Psoas muscle (tissue), 7 donors: ENCODE measurements at regions not wholly inside any gene's neighbourhood (a gene's known extent, or its start where the extent isn't known, plus 50 kb on each side); places are given as distances from the start of the nearest gene placed in this dataset.

ENCODE experiments used
- ATAC-seq, 4 donors: fragments of 200-7000 bp; cut with Tn5 transposase; one replicate each; pipeline ENCODE4 v1.9.1; 2020; ENCODE audit warnings: moderate library complexity in 3 of 4, mild to moderate bottlenecking in 2 of 4
- DNase-seq, 2 donors: peaks; one replicate each; pipeline ENCODE4 v3.0.0-alpha.2; 2020
- H3K27ac ChIP-seq: fragments of 200-600 bp; one replicate; pipeline ENCODE4 v1.8.0; 2022
- H3K27me3 ChIP-seq, 3 donors: fragments of 200-600 bp in 1 of 3; one replicate each; pipeline versions ENCODE4 v1.6.1 to v1.8.0; 2013 to 2022; ENCODE audit warnings: low read length in 2 of 3, mild to moderate bottlenecking in 2 of 3, moderate library complexity in 1 of 3; ENCODE audit not compliant: insufficient read depth in 3 of 3
- H3K36me3 ChIP-seq, 2 donors: fragments of 200-600 bp in 1 of 2; one replicate each; pipeline versions ENCODE4 v1.6.1 to v1.8.0; 2013 to 2022; ENCODE audit warnings: low read depth in 1 of 2, mild to moderate bottlenecking in 1 of 2, moderate library complexity in 1 of 2; ENCODE audit not compliant: insufficient read depth in 1 of 2
- H3K4me1 ChIP-seq: fragments of 200-600 bp; one replicate; pipeline ENCODE4 v1.8.0; 2022
- H3K4me3 ChIP-seq: fragments of 200-600 bp; one replicate; pipeline ENCODE4 v1.8.0; 2022; ENCODE audit warnings: mild to moderate bottlenecking
- H3K9me3 ChIP-seq: fragments of 200-600 bp; one replicate; pipeline ENCODE4 v1.8.0; 2022
- WGBS, 3 donors: extraction: QIAGEN DNeasy Blood & Tissue Kit; methylation state at CpG; one replicate each; pipeline versions ENCODE4 v1.1.6 to v1.1.7; 2013; 5-methylcytosine and 5-hydroxymethylcytosine counted together
- intact Hi-C, 2 donors: fragments of 100-400 bp; cut with DNase I; formaldehyde crosslinking; loops; one replicate each; pipeline versions ENCODE4 v1.11.0 to v1.14.2; 2022
- TF ChIP-seq, protein P1 (sequence below): fragments of 200-600 bp; IDR thresholded peaks from one replicate; pipeline ENCODE4 v1.8.0; 2022; ENCODE audit warnings: antibody characterized with exemption
- donor health status: healthy with polysubstance abuse.
- donor health status: DM: no; HTN: no; CAD: no; lungs with moderate emphysema.
- donor health status: Bipolar disorder and iron deficiency.
- donor health status: healthy.
- donor health status: DM: yes; HTN: yes; CAD: no.
- donor health status: DM: no; HTN: no; CAD: no.
- donor health status: DM: yes; HTN: yes; CAD: no.

DNA sequence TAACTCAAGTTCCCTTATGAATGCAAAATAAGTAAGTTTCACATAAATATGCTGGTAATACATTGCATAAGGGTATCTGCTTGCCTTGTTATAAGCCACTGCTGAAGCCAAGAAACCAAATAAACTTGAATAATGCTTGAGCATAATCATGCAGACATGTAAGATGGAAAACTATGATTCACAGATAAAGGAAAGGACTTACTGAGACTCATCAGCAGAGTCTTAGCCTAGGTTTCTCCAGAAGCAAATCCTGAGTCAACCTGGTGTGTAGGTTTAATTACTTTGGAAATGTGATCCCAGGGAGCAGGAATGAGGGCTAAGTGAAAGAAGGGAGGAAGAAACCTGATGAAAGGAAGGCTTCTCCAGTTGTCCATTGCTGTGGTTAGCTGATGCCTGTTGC is 107.7 kb upstream of the BTG1 start:
- Histone ChIP-seq H3K4me3 (no peak overlapping the region), H3K9me3 (no peaks in the 10 kb centered on the region), H3K27ac (no peak overlapping the region), H3K4me1 (no peaks in the 10 kb centered on the region), H3K27me3 (no peaks in the 10 kb centered on the region), H3K36me3 (no peaks in the 10 kb centered on the region)
- intact Hi-C loops = no loop called here
- DNase-seq (no peak), ATAC-seq (no peak)
- TF ChIP-seq, protein P1, sequence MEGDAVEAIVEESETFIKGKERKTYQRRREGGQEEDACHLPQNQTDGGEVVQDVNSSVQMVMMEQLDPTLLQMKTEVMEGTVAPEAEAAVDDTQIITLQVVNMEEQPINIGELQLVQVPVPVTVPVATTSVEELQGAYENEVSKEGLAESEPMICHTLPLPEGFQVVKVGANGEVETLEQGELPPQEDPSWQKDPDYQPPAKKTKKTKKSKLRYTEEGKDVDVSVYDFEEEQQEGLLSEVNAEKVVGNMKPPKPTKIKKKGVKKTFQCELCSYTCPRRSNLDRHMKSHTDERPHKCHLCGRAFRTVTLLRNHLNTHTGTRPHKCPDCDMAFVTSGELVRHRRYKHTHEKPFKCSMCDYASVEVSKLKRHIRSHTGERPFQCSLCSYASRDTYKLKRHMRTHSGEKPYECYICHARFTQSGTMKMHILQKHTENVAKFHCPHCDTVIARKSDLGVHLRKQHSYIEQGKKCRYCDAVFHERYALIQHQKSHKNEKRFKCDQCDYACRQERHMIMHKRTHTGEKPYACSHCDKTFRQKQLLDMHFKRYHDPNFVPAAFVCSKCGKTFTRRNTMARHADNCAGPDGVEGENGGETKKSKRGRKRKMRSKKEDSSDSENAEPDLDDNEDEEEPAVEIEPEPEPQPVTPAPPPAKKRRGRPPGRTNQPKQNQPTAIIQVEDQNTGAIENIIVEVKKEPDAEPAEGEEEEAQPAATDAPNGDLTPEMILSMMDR = no peak

DNA sequence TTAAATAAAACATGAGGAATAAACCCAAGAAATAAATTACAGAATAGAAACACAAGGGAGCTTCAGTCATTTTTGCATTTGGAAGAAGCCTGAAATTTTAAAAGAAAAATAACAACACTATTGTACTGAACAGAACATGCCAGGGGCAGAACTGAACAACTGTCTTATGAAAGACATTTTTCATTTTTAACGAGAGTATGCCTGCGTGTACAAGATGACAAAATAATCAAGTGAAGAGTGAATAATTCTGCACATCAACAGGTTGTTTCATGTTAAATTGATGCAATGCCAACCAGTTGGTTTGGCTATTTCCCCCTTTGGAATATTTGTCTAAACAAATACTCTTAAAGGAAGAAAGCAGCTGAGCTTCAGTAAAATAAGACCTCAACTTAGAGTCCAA is 103.3 kb upstream of the BTG1 start:
- H3K9me3 ChIP-seq = no peaks in the 10 kb centered on the region
- H3K4me1 ChIP-seq = peaks cover 9% of the 10 kb centered on the region
- 21 to 60% (median 26%) methylated on average over 2 of the region's 2 CpGs for WGBS, 3 donors
- H3K4me3 ChIP-seq = no peak overlapping the region
- no peaks in the 10 kb centered on the region for H3K27me3 ChIP-seq
- no peak for DNase-seq
- no peak for ATAC-seq
- TF ChIP-seq, protein P1 = no peak
- no peak overlapping the region for H3K27ac ChIP-seq
- H3K36me3 ChIP-seq = no peaks in the 10 kb centered on the region
- intact Hi-C loops = loop anchor here (10.0 kb wide), 2 partner anchors 316 to 444 kb away; no protein-coding TSS in a partner anchor

DNA sequence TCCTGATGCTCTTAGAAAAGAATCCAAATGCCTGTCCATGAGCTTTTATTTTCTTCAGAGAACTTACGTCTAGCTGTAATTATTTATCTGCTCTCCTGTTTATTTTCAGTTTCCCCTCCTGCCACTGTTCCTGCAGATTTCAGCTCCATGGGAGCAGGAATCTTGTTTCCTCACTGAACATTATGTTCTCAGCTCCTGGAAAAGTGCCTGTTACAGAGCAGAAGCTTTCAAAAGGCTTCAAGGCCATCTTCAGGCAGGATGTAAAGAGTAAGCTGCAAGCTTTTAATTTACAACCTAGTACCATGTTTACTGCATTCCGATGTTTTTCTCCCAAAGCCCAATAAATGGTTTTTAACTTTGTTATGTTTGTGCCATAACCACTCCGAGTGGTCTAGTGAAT is 98.4 kb upstream of the BTG1 start:
- WGBS, 3 donors = 14 to 25% (median 18%) methylated on average over 3 of the region's 3 CpGs
- intact Hi-C loops = loop anchor here (10.0 kb wide), 2 partner anchors 321 to 439 kb away; no protein-coding TSS in a partner anchor
- TF ChIP-seq, protein P1 = no peak
- Histone ChIP-seq H3K36me3 (no peaks in the 10 kb centered on the region), H3K4me1 (peaks cover 9% of the 10 kb centered on the region), H3K27ac (no peak overlapping the region), H3K9me3 (no peaks in the 10 kb centered on the region), H3K4me3 (no peak overlapping the region), H3K27me3 (no peaks in the 10 kb centered on the region)
- DNase-seq (no peak), ATAC-seq (peak in 3 of 4 donors; percentile 27 to 68 (median 38))

DNA sequence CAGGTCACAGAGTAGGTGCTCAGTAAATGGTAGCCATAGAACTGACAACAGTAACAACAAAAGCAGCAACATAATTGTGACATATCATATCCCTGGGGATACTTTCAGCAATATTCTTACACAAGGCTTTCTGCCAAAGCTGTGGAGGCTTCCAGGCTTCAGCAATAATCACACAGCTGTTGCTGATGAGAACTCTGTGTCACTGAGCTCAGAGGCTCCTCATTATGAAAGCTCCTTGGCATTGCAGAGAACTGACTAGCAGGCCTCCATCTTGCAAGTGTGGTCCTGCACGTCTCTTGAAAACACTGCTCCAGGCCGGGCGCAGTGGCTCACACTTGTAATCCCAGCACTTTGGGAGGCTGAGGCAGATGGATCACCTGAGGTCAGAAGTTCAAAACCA is 97.3 kb upstream of the BTG1 start:
- Histone ChIP-seq H3K36me3 (no peaks in the 10 kb centered on the region), H3K4me1 (peaks cover 9% of the 10 kb centered on the region), H3K27me3 (no peaks in the 10 kb centered on the region), H3K9me3 (no peaks in the 10 kb centered on the region), H3K4me3 (no peak overlapping the region), H3K27ac (no peak overlapping the region)
- WGBS, 3 donors = 68 to 90% (median 74%) methylated on average over 3 of the region's 3 CpGs
- intact Hi-C loops = loop anchor here (10.0 kb wide), 2 partner anchors 322 to 438 kb away; no protein-coding TSS in a partner anchor
- ATAC-seq (peak in 2 of 4 donors; percentile 37 to 44), DNase-seq (no peak)
- TF ChIP-seq, protein P1 = no peak
